ENCODE measurements at regions not wholly inside any gene's neighbourhood (a gene's known extent, or its start where the extent isn't known, plus 50 kb on each side); places are given as distances from the start of the nearest gene placed in this dataset.

DNA sequence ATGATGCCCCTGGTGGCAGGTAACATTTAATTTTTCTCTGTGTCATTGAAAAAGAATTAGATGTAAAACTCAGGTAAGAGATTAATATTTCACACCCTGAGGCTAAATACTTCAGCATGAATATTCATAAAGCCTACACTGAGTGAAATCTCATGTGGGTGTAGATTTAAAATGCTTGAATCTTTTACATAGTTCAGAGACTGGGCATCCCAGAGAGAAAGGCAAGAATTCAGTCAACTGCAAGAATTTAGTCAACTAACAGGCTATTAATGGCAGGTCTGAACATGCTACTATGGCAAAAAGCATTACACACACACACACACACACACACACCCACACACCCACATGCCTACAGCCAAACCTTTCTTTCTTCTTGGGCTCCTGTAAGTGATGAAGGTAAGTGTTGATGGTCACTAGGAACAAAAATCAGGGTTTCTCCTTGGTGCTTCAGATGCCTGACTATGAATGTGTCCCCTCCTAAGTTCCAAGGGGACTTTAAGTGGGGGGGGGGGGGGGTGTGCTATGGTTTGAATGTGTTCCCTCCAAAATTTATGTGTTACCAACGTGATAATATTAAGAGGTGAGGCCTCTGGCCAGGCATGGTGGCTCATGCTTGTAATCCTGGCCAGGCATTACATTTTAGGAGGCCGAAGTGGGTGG is 63.7 kb upstream of the PSMD7 start:
- DNase-seq (ENCODE audit: low read depth), result no peak

DNA sequence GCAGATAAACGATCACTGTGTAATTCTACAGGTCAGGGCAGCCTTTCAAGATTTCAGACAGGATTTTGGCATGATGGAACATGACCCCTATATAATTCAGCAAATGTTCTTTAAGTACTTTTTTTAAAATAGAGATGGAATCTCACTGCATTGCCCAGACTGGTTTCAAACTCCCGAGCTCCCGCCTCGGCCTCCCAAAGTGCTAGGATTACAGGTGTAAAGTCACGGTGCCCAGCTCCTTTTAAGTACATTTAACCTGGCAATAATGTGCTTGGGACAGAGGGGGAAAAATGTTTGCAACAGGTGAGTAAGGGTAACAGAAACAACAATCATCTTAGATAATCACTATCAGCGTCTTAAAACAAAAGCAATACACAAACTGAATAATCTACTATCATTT is 66.5 kb upstream of the PSMD7 start:
- DNase-seq (ENCODE audit: low read depth), result no peak

DNA sequence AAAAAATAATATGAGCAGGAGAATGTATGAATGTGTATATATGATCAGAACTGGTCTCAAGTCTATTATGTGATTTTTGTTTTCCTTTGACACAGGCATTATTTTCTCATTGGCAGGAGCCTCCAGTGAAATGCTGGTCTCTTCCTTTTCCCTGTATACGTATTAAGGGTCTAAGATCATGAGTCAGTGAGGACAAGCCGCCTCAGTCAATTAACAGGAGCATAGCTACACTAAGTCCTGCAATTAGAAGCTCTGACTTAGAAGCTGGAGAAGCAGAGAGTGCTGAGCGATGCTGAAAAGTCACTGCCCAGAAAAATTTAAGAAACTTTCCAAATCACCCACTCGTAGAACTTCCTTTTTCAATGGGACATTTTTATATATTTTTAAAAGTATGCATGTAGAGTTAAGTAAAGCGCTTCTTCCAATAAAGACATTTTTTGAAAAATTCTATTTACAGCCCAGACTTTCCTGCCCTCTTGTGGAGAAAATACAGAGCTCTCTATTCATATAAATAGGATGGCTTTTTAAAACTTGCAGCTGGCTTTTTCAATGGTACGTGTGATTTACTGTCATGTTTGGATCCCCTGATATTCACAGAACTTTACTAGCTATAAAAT is 70.2 kb upstream of the PSMD7 start:
- DNase-seq (ENCODE audit: low read depth), result no peak

DNA sequence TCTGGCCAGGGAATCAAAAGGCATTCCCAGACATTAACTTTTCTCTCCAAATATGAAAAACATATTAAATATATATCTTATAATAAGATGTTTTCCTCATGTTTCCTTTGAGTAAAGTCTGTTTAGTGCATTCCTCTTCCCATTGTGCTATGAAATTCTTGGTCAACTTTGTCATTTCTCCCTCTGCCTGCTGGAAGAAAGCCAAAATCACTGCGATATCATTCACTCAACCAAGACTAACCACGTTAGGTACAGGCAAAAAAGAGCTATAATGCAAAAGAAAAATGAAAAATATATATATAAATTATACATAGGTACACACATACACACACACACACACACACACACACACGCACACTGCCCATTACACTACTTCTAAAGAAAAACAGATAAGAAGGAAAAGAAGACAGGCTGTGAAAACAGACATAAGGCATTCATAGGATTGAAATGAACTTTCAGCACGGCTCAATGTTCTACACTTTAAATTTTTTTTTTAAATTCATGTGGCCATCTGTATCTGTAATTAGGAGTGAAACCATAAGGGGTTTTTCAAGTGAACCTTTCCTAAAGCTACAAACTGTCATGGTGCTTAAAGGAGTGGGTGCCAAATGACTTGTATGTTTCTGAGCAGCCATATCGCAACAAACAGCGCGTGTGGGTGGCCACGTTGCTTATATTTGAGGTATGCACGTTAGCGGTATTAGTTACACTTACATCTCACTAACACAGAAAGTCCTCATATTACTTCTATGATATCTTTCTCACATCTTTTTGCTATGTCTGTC is 71.6 kb upstream of the PSMD7 start:
- DNase-seq (ENCODE audit: low read depth), result peak; percentile 36

DNA sequence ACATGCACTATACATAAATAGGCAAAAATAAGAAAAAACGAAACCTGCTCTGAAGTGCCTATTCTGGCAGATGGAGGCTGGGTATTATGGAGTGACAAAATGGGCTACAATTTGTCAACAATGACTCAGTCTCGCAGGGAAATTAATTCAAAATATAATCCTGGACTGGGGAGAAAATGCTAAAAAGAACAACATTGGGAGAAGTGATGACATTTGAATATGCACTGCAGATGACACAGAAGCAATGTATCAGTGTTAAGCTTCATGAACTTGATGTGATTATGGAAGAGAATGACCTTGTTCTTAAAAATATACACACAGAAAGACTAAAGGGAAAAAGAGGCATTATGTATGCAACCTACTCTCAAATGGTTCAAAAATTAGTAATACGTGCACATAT is 74.8 kb upstream of the PSMD7 start:
- DNase-seq (ENCODE audit: low read depth), result no peak

DNA sequence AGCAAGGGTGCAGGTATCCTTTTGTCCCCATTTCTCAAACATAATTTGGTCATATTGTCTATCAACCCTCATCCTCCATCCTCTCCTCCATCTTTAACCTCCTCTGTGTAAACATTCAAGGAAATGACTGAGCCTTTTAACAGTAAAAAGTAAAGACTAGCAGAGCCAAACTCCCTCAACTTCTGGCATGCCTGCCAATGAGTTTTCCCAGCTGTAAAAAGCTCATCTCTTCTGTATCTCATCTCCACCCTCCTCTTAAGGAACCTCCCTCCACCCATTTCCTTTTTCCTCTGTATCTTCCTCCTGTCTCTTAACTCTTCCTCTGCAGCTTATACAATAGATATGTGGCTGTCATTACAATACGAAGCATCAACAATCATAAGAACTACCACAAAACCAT is 76.9 kb upstream of the PSMD7 start:
- no peak for DNase-seq (ENCODE audit: low read depth)

DNA sequence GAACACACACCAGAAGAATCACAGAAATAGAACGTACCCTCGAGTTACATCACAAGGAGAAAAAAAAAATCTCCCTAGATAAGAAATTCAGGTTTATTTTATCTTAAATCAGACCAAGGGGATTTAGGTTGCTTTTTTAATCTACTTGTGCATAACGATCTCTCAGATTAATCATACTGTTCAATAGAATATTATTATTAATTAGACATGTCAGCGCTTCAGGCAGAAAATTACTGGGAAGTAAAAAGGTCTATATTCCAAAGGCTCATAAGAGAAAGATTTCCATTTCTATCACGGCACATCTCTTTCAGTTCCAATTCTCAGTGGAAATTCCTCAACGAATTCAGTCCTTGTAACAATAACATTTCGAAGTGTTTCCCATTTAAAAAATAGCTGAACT is 77.7 kb upstream of the PSMD7 start:
- DNase-seq (ENCODE audit: low read depth), result no peak

DNA sequence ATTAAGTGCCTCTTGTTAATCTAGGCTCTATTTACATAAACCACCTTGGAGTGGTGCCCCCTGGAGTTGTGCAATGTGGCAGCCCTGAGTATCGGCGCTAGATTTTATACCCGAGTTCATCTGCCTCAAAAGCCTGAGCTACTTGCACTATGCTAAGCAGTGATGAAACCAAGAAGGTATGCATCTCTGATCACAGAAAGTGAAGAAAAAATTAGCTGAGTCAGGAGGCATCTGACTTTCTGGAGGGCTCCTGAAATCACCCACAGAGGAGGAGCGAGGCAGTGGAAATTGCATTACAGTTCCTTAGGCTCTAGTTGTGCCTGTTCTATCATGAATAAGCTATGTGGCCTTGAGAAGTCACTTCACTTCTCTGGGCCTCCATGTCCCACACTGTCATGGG is 80.3 kb upstream of the PSMD7 start:
- DNase-seq (ENCODE audit: low read depth), result no peak

DNA sequence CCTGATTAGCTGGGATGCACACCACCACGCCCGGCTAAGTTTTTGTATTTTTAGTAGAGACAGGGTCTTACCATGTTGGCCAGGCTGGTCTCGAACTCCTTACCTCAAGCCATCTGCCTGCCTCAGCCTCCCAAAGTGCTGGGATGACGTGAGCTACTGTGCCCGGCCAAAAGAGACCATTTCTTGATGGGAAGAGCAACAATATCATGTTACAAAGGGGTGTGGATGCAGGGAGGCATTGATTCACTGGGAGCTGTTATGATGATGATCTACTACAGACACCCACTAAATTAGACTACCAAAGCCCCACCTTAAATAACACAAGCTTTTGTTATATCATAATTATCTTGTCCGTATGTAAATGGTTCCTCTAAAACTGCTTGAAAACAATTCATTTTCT is 81.4 kb upstream of the PSMD7 start:
- no peak for DNase-seq (ENCODE audit: low read depth)

DNA sequence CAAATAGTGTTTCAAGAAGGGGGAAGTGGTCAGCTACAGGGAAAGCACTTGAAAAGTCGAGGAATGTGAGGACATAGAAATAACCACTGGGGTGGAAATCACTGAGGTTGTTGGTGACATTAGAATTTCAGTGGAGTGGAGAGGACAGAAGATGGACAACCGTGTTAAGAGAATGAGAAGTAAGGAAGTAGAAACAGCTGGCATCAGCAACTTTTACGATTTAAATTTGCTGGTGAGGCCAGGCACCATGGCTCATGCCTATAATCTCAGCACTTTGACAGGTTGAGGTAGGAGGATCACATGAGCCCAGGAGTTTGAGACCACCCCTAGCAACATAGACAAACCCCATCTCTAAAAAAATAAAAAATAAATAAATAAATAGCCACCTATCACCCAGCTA is 83.2 kb upstream of the PSMD7 start:
- no peak for DNase-seq (ENCODE audit: low read depth)

DNA sequence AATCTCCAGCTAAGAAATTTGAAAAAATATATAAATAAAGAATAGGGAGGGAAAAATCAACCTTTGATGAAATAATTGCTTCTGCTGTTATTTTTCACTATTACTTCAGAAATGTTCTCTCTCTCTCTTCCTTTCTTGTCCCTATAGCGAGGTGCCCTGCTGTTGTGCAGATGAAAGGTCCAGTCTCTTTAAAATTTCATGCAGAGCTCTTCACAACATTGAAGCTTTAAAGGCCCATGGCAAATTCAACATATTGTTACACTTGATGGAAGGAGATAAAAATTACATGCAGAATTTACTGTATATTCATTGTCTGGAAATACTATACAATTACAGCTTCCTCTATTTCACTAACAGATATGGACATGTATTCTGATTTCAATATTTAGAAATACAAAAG is 86.4 kb upstream of the PSMD7 start:
- DNase-seq (ENCODE audit: low read depth), result no peak

DNA sequence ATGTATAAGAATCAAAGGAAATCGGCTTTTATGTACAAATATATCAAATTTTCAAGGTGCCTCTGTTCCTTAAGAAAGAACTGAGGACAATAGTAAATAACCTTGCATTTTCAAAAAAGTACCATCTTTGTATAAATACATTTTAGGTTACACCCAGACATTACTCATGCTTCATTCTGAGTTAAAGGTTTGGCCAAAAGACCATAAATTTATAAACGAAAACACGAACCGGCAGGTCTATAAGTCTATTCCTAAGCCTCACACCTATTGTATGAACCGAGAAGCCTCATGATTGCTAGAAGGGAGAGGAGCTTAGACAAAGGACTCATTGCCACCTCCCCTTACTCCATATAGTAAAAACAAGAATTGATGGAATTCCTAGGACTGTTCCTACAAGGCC is 94.6 kb upstream of the PSMD7 start:
- DNase-seq (ENCODE audit: low read depth), result no peak

DNA sequence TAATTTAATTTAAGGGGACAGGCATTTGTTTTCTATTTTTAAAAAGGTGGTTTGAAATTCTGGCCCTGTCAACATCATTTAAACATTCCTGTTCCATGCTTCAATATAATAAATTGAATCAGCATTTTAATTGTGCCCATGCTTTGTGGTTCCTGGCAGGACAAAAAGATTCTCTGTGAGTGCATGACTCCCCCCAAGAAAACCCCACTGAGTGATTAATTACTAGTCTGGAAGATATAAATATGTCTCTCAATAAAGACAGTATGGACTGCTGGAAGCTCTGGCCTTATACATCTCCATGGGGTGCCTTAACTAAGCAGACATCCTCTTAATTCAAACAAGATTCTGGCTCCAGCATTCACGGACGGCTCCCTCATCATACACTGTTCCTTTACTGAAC is 95.0 kb upstream of the PSMD7 start:
- DNase-seq (ENCODE audit: low read depth), result no peak

DNA sequence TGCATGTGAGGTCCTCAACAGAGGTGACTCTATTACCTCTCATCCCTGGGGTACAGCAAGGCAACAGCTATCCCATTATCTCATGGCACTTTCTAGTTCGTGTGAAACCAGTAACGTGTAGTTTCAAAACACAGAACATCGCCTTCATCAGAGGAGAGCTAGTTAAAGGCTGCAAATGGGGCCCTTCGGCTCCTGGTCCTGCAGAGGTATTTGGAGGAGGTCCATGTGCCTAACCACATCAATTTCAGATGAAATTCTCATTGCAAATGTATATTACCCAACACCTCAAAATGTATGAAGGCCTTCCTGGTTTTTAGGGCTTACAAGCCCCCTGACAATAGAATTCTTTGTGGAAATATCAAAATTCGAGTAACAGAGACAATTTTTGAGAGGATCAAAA is 95.7 kb upstream of the PSMD7 start:
- no peak for DNase-seq (ENCODE audit: low read depth)

DNA sequence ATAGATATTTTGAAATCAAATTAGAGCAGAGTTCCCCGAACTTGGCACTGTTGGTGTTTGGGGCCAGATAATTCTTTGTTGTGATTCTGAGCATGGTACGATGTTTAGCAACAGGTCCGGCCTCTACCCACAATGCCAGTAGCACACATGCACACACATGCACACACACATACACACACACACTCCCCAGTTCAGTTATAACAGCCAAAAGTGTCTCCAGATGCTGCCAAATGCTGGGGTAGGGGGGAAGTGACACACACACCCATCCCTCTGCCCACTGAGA is 96.8 kb upstream of the PSMD7 start:
- no peak for DNase-seq (ENCODE audit: low read depth)

DNA sequence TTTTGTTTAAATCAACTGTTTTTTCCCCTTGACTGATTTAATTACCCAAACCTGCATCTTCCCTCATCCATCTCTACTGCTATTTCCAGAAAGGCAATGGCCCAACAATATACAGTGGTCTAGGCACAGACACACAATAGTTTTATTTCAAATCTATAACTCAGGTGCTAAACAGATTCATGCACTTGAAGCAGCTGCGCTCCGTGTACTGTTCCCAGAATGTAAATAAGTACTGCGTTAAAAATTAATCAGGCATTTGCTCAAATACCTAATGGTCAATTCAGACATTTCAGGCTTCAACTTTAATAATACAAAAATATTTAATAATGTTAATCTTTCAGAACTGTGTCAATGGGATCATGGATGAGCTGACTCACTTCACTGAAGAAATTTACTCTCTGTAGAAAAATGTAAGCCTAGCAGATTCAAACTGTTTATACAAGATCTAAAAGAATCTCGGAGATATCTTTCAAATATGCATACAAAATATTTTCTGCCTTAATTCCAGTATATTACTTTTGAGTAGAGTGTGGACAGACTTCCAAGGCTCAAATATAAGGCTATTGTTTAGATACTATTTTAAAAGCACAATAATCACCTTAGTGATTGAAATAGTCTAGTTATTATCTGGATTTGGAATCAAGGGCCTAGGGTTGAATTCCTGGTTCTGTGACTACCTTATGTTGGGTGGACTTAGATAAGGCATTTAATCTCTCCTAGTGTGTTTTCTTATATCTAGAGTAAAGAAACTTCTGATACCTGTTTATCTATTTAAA is 97.4 kb upstream of the PSMD7 start:
- no peak for DNase-seq (ENCODE audit: low read depth)

DNA sequence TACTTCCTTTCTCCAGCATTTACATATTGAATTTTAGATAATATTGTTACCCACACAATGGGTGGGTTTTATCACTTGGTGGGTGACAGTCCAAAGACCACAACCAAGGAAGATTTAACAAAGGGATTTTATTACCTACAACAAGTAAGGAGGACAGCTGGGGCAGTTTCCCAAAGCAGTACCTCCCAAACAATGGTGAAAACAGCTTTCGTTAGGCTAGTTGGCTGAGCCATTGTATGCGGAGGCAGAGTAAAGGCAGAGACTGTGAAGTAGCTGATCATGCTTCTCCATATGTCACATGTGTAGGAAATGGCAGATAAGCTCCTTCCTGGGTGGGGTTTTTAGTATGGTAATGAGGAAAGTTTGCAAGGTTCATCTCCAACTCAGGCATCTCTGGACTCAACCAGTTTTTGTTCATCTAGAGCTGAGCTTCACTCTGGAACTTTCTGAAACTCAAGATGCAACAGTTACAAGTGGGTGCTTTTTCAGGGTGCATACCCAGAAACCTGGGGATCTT is 104.3 kb upstream of the PSMD7 start:
- DNase-seq (ENCODE audit: low read depth), result no peak

DNA sequence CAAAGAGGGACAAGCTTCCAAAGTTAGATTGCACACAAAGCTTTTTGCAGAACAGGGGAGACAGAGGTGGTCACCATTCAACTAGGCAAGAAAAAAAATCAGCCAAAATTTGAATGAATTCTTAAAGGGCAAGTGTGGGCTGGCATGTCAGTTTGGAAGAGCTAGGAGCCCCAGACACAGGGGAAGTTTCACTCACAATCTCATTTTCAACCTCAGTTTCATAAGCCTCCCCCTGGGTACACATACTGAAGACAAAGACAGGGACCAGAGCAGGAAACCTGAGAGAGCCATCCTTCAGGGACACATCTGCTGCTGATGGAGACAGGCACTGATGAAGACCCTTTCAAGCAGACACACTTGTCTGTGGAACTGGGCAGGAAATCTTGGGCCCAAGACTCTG is 106.3 kb upstream of the PSMD7 start:
- DNase-seq (ENCODE audit: low read depth), result no peak

DNA sequence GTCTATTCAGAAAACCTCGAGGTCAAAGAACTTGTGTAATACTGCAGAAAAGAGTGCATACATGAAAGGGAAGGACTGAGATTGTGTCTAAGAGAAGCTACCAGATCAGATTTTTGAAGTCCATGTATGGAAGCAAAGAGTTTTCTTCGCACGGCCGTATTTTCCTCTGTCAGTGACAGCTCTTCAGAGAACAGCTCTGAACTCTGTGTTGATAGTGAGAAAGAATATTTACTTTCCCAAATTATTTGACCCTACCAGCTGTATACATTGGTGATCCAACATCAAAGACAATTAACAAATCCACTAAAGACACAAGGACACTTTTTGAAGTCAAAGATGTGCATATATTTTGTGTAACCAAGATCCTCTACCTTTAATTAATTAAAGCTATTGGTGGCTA is 107.8 kb upstream of the PSMD7 start:
- no peak for DNase-seq (ENCODE audit: low read depth)

DNA sequence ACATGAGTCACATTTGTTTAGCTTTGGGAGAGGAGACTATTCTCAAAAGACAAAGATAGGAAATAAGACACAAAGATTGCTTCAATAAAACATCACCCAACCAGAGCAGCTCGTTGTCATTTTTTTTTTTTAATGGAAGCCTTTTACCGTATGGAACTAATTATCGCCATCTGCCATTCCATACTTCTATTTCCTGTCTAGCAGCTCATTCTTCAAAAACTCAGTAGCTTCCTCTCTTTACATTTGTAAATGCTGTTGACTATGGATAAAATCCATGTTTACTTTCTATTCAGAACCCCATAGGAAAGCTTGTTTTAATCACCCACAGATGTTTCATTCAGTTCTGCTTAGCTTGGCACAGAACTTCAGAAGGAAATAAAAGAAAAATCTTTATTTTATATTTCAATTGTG is 110.0 kb upstream of the PSMD7 start:
- no peak for DNase-seq (ENCODE audit: low read depth)

DNA sequence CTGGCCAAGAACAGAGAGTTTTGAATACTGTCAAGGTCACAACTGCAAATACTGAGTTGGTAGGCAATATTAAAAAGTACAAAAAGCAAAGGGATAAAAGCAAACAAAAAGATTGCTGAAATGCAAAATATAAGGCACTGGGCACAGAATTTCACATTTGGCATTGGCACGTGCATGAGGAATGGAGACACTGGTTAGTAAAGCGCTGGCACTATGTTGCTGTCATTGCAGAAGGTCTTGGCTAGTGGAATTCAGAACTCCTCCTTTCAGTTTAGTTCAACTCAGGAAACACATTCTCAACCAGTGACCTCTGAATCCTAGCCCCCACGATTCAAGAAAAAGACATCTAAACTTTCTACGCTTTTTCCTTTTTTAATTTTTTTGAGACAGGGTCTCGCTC is 111.8 kb upstream of the PSMD7 start:
- no peak for DNase-seq (ENCODE audit: low read depth)

DNA sequence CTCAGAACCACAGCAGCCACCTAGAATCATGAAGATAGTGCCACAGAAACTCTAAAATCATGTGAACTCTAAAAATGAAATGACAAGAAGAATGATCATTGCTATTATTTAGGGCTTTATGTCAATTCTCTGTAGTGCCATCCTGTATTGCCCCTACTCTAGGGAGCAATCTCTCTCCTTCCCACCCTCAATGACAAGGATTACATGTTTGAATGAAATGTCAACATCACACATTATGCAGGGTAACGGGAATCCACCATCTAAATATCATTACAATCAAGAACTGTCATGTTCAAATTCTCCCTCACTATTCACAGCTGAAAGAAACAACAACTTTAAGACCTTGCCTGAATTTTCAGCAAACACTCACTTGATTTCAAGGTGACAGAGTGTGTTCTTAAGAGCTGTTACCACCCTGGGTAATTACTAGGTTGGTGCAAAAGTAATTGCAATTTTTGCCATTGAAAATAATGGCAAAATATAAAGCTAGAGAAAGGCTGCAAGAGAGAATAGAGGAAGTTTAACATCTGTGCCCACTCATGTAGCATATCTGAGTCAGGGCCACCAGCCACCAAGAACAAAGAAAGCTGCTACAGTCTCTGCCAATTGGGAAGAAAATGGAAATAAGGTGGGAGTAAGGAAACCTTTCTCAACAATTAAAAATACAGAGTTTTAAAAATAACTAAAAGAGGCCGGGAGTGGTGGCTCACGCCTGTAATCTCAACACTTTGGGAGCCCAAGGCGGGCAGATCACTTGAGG is 112.8 kb upstream of the PSMD7 start:
- DNase-seq (ENCODE audit: low read depth), result no peak

Data from renal cortical epithelial cell (primary cell).